ENCODE measurements at regions not wholly inside any gene's neighbourhood (a gene's known extent, or its start where the extent isn't known, plus 50 kb on each side); places are given as distances from the start of the nearest gene placed in this dataset.

- TF ChIP-seq POLR2A (IDR thresholded peaks at IDR 0.05) (no peak), CTCF (IDR thresholded peaks at IDR 0.05 in 4 of 5, conservative IDR thresholded peaks at IDR 0.05 in 1 of 5) (no peak)
Observed at GRCh38 chr22:27129266-27129665, 471.9 kb downstream of the MIAT start.

Data from gastrocnemius medialis (tissue), 4 donors.